ENCODE measurements at regions not wholly inside any gene's neighbourhood (a gene's known extent, or its start where the extent isn't known, plus 50 kb on each side); places are given as distances from the start of the nearest gene placed in this dataset.

DNA sequence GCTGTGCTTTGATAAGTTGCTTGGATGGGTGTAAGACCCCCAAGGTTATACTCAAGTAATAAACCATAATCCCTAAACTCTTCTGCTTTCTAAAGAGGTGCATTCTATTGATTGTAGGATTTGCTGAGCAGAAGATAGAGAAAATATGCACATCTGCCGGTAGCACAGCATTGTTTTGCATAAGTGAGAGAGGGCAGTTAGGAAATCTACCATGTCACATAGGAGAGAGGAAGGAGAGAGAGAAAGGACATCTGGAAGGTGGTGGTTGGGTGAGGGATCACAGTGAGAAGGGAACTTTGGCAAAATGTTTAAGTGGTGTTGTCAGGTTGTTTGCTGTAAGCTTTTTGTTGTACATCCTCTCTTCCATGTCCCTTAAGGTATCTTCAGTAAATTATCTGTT is 73.6 kb upstream of the BDNF start:
- DNase-seq (ENCODE audit: low read depth in 2 of 2): no peak

DNA sequence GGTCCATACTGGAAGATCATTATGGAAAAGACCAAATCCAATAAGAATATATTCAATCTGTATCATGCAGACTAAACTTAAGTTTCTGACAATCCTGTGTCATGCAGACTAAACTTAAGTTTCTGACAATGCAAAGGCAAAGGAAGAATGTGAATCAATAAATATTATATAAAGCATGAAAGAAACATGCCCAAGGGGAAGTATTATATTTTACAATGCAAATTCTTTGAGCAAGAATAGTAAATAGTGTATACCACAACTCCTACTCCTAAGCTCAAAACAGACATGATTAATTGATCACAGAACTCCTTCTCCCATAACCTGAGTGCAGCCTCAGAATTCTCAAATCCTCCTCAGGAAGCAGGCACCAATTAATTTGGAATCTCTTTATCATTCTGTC is 71.3 kb upstream of the BDNF start:
- no peak for DNase-seq (ENCODE audit: low read depth in 2 of 2)

DNA sequence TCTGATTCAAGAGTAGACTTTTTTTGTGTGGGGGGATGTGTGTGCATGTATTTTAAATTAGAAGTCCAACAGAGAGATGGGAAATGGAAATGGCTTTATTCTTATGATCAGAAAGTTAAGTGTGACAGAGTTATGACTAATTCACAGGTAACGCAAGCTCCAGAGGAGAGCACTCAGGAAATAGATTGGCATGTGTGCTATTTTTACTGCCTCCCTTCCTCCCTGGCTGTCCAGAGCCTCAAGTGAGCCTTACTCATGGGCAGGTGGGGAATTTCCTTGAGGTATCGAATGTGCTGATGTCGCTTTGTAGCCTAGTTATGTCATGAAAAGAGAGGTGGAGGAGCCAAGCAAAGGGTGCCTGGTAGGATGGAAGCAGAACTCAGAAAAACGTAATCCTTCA is 70.3 kb upstream of the BDNF start:
- DNase-seq (ENCODE audit: low read depth in 2 of 2): no peak

DNA sequence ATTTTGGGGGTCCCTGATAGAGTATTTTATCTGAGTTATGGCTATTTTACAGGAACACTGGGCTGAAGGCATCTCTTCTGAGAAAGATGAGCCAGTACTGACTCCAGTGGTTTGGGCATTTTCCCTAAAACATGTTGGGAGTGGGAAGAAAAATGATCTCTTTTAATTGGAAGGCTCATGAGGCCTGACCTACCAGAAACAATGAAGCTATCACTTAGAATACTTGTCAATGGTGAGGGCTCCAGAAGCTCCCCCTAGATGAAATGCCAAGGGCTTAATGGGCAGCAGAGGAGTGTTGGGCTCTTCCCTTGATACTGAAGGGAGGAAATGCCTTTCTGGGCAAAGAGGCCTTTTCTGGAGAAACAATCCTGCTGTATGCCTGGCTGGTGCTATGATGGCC is 63.5 kb upstream of the BDNF start:
- DNase-seq (ENCODE audit: low read depth in 2 of 2): no peak

DNA sequence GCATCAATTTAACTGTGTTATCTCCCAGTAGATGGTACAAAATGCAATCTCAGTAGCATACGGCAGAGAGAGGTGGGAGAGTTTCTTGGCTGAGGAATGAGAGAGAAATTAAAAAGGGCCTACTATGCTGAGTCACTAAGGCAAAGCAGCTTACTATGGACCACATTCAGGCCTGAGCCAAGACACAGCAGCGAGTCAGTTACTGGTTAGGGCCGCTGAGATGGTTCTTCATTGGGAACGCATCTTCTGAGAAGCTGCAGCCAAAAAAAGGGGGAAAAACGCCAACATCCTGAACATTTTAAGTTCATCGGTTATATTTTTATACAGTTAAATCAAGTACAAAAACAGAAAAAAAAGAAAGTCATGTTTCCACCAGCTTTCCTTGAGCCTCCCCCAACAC is 61.1 kb upstream of the BDNF start:
- no peak for DNase-seq (ENCODE audit: low read depth in 2 of 2)

DNA sequence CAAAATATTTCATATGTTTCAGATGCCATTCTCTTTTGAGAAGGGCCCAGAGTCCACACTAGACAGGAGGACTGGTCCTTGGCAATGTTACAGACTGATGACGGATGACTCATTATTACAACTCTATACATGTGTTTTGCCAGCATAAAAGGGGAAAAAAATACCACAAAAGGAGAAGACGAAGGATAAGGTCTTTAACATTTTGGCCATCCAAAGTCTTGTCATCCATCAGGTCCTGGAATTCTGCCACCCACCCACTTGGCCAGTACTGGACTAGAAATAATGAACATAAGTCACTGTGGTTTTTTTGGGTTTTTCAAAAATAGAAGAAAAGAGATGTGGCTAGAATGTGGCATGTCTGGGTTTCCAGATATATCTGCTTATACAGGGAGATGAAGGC is 57.7 kb upstream of the BDNF start:
- peak in 1 of 2 donors; percentile 7 for DNase-seq (ENCODE audit: low read depth in 2 of 2)

DNA sequence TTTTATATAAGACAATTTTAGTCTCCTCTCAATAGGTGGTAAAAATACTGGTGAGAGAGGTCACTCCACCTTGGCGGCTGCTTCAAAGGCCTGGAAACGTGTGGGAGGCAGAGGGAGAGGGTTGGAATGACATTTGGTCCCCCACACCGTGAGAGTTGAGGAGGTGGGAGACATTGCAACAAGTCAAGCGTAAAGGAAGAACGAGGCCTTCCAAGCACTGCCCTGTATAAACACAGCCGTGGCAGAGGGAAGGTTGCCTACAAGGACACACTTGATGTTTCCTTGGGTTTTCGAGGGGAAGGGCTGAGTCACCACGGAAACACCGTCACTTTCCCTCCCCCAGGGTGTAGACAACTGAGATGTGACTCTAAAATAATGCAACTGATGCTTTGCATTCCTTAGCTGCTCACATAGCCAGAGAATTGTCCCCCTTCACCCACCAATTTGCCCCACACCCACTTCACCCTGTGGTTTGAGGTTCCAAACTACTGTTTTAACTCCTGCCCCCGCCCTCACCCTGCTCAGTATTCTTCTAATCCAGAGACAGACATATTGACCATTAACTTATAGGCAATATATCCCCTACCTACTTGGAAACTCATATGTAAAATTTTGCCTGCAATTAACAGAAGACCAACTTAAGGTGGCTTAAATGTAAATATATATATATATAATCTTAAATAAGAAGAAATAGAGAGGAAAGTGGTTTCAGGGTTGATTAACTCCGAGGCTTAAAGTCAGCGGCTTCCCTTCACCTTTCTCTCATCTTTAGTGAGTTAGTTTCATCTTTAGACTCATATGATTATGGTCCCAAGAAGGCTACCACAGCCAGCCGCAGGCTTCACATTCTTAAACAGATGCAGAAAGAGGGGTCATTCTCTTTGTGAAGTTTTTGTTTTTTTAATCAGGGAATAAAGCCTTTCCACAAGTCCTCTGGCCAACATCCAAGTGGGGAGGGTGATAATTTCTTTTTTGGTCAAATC is 54.1 kb upstream of the BDNF start:
- DNase-seq (ENCODE audit: low read depth in 2 of 2): peak in 1 of 2 donors; percentile 6
